Natural killer cell treated with Interleukin-12 subunit alpha and Interleukin-12 subunit beta and Interleukin-15 and Interleukin-18, amount 100 ng/mL, for 72 hours (primary cell): ENCODE measurements at regions not wholly inside any gene's neighbourhood (a gene's known extent, or its start where the extent isn't known, plus 50 kb on each side); places are given as distances from the start of the nearest gene placed in this dataset.
A peak's percentile ranks its signal among the peaks of the same experiment; 100 is the strongest.

ENCODE experiments used
- ATAC-seq, 2 donors: fragments of 150-1000 bp; cut with Tn5 transposase in 1 of 2; sonication (Bioruptor Pico), chemical (Tn5 transposase) in 1 of 2; 2 replicates each; pipeline ENCODE4 v1.10.0; 2021
- DNase-seq: peaks from one replicate; pipeline ENCODE4 v3.0.0; 2022; ENCODE audit warnings: low spot score
- H3K27ac Mint-ChIP-seq, 2 donors: 1 replicate in 1 of 2; 2 replicates in 1 of 2; pipeline ENCODE4 v1.8.0; 2022; ENCODE audit warnings: mixed read lengths in 2 of 2, mild to moderate bottlenecking in 1 of 2, moderate library complexity in 1 of 2
- H3K27me3 Mint-ChIP-seq, 2 donors: 1 replicate in 1 of 2; 2 replicates in 1 of 2; pipeline ENCODE4 v1.8.0; 2022; ENCODE audit warnings: mixed read lengths in 2 of 2
- H3K36me3 Mint-ChIP-seq: one replicate; pipeline ENCODE4 v1.8.0; 2022; ENCODE audit warnings: mixed read lengths
- H3K4me1 Mint-ChIP-seq, 2 donors: 1 replicate in 1 of 2; 2 replicates in 1 of 2; pipeline ENCODE4 v1.8.0; 2022; ENCODE audit warnings: low read depth in 2 of 2, mixed read lengths in 2 of 2, mild to moderate bottlenecking in 1 of 2
- H3K4me3 Mint-ChIP-seq: one replicate; pipeline ENCODE4 v1.8.0; 2022; ENCODE audit warnings: mixed read lengths
- H3K9me3 Mint-ChIP-seq: 2 replicates; pipeline ENCODE4 v1.8.0; 2022; ENCODE audit warnings: mixed read lengths

DNA sequence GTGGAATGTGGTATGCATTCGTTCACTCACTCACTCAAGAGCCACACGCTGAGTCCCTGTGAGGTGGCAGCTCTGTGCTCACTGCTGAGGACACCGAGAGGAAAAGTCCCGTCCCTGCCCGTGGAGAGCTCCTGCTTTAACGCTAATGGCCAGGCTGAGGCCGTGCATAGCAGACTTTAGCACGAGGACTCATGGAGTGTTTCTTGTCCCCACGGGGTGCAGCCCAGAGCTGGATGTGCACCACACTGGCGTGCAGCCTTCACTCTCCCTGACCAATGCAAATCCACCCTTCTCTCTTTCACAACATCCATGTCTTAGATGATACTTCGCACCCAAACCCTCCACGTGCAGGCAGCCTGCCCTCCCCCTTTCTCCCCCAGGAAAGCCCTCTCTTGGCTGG, 159.6 kb upstream of the ZNF536 start:
- no peaks in the 10 kb centered on the region for H3K36me3 Mint-ChIP-seq

GRCh38 chr19:30214651-30215051, 157.5 kb upstream of the ZNF536 start:
- peak; percentile 69 to 80 for ATAC-seq
- Mint-ChIP-seq H3K27me3 (peaks cover 19 to 21% of the 10 kb centered on the region in 2 donors), H3K4me1 (peaks cover 4 to 5% of the 10 kb centered on the region in 2 donors), H3K9me3 (no peaks in the 10 kb centered on the region), H3K27ac (no peak overlapping the region), H3K4me3 (peak overlapping the region; percentile 3), H3K36me3 (no peaks in the 10 kb centered on the region)
- no peak for DNase-seq

More for the DNA sequence above, 159.6 kb upstream of the ZNF536 start:
- ATAC-seq (no peak), DNase-seq (no peak)
- Mint-ChIP-seq H3K27ac (no peak overlapping the region), H3K4me3 (no peak overlapping the region), H3K27me3 (peaks cover 17 to 20% of the 10 kb centered on the region in 2 donors), H3K9me3 (no peaks in the 10 kb centered on the region), H3K4me1 (peaks cover 4 to 5% of the 10 kb centered on the region in 2 donors)

DNA sequence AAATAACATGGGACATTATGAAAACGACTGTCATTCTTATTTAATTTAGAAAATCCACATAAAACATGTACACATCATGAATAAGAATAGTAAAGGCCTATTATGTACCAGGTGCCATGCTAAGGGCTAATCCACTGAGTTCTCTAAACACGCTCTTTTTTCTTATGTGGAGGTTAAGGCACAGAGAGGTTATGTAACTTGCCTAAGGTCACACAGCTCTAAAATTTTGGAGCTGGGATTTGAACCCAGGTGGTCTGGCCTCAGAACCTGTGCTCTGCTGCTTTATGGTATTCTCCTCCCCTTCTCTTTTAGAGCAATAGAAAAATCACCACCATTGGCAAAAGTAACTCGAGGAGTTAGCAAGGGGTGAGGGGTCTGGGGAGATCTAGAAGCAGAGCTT, 156.9 kb upstream of the ZNF536 start:
- Mint-ChIP-seq H3K4me3 (no peak overlapping the region), H3K4me1 (peaks cover 4 to 5% of the 10 kb centered on the region in 2 donors), H3K27me3 (peaks cover 18% of the 10 kb centered on the region in 2 donors), H3K27ac (no peak overlapping the region), H3K36me3 (no peaks in the 10 kb centered on the region), H3K9me3 (no peaks in the 10 kb centered on the region)
- DNase-seq (no peak), ATAC-seq (no peak)

- ATAC-seq (no peak), DNase-seq (no peak)
- Mint-ChIP-seq H3K27me3 (peaks cover 21 to 22% of the 10 kb centered on the region in 2 donors), H3K4me1 (peaks cover 4 to 5% of the 10 kb centered on the region in 2 donors), H3K36me3 (no peaks in the 10 kb centered on the region), H3K9me3 (no peaks in the 10 kb centered on the region), H3K4me3 (no peak overlapping the region), H3K27ac (no peak overlapping the region)
Measured at GRCh38 chr19:30216453-30216852, 155.7 kb upstream of the ZNF536 start.

GRCh38 chr19:30217461-30217860, 154.7 kb upstream of the ZNF536 start:
- H3K9me3 Mint-ChIP-seq: no peaks in the 10 kb centered on the region
- no peak overlapping the region for H3K27ac Mint-ChIP-seq
- no peak for ATAC-seq
- H3K36me3 Mint-ChIP-seq: no peaks in the 10 kb centered on the region
- no peak overlapping the region for H3K4me3 Mint-ChIP-seq
- peaks cover 26% of the 10 kb centered on the region in 2 donors for H3K27me3 Mint-ChIP-seq
- no peak for DNase-seq
- H3K4me1 Mint-ChIP-seq: peaks cover 4 to 5% of the 10 kb centered on the region in 2 donors

- Mint-ChIP-seq H3K9me3 (no peaks in the 10 kb centered on the region), H3K4me3 (no peak overlapping the region)
Measured at GRCh38 chr19:30219702-30220101, 152.5 kb upstream of the ZNF536 start.

GRCh38 chr19:30221176-30221575, 151.0 kb upstream of the ZNF536 start:
- Mint-ChIP-seq H3K27me3 (peaks cover 40 to 45% of the 10 kb centered on the region in 2 donors), H3K9me3 (no peaks in the 10 kb centered on the region), H3K36me3 (peaks cover 11% of the 10 kb centered on the region), H3K4me3 (no peak overlapping the region), H3K27ac (no peak overlapping the region), H3K4me1 (peaks cover 12% of the 10 kb centered on the region in 2 donors)
- DNase-seq (no peak), ATAC-seq (no peak)

More at GRCh38 chr19:30219702-30220101, 152.5 kb upstream of the ZNF536 start:
- no peak overlapping the region for H3K27ac Mint-ChIP-seq
- DNase-seq: no peak
- peaks cover 7 to 10% of the 10 kb centered on the region in 2 donors for H3K4me1 Mint-ChIP-seq
- peaks cover 6% of the 10 kb centered on the region for H3K36me3 Mint-ChIP-seq
- H3K27me3 Mint-ChIP-seq: peaks cover 38 to 46% of the 10 kb centered on the region in 2 donors
- ATAC-seq: no peak

DNA sequence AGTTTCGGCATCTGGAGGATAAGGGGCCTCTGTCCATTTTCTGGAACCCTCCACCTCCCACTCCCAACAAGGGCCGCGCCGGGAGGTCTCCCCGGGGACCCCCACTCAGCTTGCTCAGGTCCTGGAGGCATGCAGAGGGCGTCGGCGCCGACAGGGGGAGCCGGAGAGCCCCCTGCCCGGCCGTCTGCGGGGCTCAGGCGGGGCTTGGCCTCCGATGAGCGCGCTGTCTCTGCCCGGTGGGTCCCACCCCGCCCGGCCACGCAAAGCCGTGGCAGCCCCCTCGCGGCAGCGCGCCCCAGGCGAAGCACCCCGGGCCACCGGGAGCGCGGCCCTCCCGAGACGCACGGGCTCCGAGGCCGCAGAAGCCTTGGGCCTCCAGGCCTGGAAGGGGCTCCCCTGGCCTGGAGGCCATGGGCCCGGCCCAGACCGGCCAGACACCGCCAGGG, 149.7 kb upstream of the ZNF536 start:
- Mint-ChIP-seq H3K4me3 (no peak overlapping the region), H3K36me3 (peaks cover 11% of the 10 kb centered on the region), H3K27me3 (peaks cover 46 to 57% of the 10 kb centered on the region in 2 donors)

GRCh38 chr19:30222992-30223865, 149.0 kb upstream of the ZNF536 start:
- Mint-ChIP-seq H3K4me3 (no peak overlapping the region), H3K36me3 (peaks cover 11% of the 10 kb centered on the region), H3K27me3 (peaks cover 48 to 57% of the 10 kb centered on the region in 2 donors), H3K27ac (no peak overlapping the region), H3K9me3 (no peaks in the 10 kb centered on the region), H3K4me1 (peaks cover 19 to 22% of the 10 kb centered on the region in 2 donors)
- ATAC-seq (no peak), DNase-seq (no peak)

More for the DNA sequence above, 149.7 kb upstream of the ZNF536 start:
- DNase-seq: no peak
- Mint-ChIP-seq H3K27ac (no peak overlapping the region), H3K9me3 (no peaks in the 10 kb centered on the region), H3K4me1 (peaks cover 19 to 22% of the 10 kb centered on the region in 2 donors)
- no peak for ATAC-seq

DNA sequence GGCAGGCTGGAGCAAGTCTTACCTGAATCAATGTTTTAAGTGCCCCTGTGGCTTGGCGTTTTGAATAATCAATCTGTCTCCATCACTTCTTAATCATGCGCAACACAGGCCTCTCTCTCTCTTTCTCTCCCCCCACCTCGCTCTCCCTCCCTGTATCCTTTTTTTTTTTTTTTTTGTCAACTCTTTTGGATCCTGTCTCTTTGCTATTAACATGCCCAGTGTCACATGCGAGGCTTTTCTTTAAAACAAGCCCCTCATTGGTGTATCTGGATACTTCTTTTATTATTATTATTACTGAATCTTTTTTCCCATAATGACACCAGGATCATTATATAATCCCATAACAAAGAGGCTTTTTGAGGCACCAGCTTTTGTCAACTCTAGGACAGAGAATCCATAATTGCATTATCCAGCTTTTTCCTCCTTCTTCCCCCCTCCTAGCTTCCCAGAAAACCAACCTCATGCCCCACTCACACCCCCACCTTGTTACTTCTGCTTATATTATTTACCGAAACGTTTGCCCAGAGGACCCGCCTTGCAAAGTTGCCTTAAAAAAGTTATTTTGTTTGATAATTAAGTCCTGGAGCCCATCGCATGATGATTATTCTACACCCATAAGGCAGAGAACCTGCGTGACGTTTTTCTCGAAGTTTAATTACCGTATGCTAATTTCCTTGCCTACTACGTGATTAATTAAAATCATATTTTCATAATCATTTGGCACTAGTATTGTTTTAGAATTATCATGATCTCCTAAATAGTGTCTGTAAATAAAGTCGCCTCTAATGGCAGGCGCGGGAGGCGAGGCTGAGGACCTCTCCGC, 148.1 kb upstream of the ZNF536 start:
- H3K4me3 Mint-ChIP-seq: no peak overlapping the region
- H3K36me3 Mint-ChIP-seq: peaks cover 11% of the 10 kb centered on the region
- ATAC-seq (no peak), DNase-seq (no peak)
- H3K9me3 Mint-ChIP-seq: no peaks in the 10 kb centered on the region
- no peak overlapping the region for H3K27ac Mint-ChIP-seq
- H3K27me3 Mint-ChIP-seq: peaks cover 48 to 59% of the 10 kb centered on the region in 2 donors
- H3K4me1 Mint-ChIP-seq: peaks cover 19 to 22% of the 10 kb centered on the region in 2 donors

- H3K4me1 Mint-ChIP-seq: peaks cover 19 to 22% of the 10 kb centered on the region in 2 donors
- no peaks in the 10 kb centered on the region for H3K9me3 Mint-ChIP-seq
- no peak for ATAC-seq
- no peak for DNase-seq
- H3K36me3 Mint-ChIP-seq: peaks cover 11% of the 10 kb centered on the region
- H3K4me3 Mint-ChIP-seq: peak overlapping the region; percentile 52
- peaks cover 46 to 60% of the 10 kb centered on the region in 2 donors for H3K27me3 Mint-ChIP-seq
- H3K27ac Mint-ChIP-seq: no peak overlapping the region
Measured at GRCh38 chr19:30224689-30225606, 147.2 kb upstream of the ZNF536 start.

GRCh38 chr19:30225676-30226463, 146.3 kb upstream of the ZNF536 start:
- Mint-ChIP-seq H3K36me3 (peaks cover 11% of the 10 kb centered on the region), H3K27ac (peak overlapping the region in 1 of 2 donors; percentile 31), H3K4me3 (peak overlapping the region; percentile 90), H3K9me3 (no peaks in the 10 kb centered on the region), H3K4me1 (peaks cover 19 to 22% of the 10 kb centered on the region in 2 donors), H3K27me3 (peaks cover 52 to 69% of the 10 kb centered on the region in 2 donors)
- DNase-seq: no peak
- no peak for ATAC-seq
